Gastroesophageal sphincter (tissue), 4 donors: ENCODE measurements at regions not wholly inside any gene's neighbourhood (a gene's known extent, or its start where the extent isn't known, plus 50 kb on each side); places are given as distances from the start of the nearest gene placed in this dataset.

Experiments used
- ATAC-seq: fragments of 150-250 bp; one replicate; pipeline ENCODE4 v1.9.1; 2016; ENCODE audit warnings: mild to moderate bottlenecking, moderate library complexity
- H3K27ac ChIP-seq, 4 donors: fragments of 200-600 bp; sonication (generic) in 3 of 4; 1 replicate in 3 of 4; 2 replicates in 1 of 4; pipeline ENCODE4 v1.5.1; 2016 to 2019
- H3K27me3 ChIP-seq: fragments of 200-600 bp; sonication (generic); one replicate; pipeline ENCODE4 v1.5.1; 2019
- H3K36me3 ChIP-seq, 2 donors: fragments of 200-600 bp; sonication (generic); one replicate each; pipeline ENCODE4 v1.5.1; 2019; ENCODE audit warnings: control low read depth in 1 of 2
- H3K4me1 ChIP-seq, 3 donors: fragments of 200-600 bp; sonication (generic); 1 replicate in 2 of 3; 2 replicates in 1 of 3; pipeline ENCODE4 v1.5.1; 2016 to 2019; ENCODE audit warnings: control low read depth in 2 of 3
- H3K4me3 ChIP-seq, 2 donors: fragments of 200-600 bp; sonication (generic); one replicate each; pipeline ENCODE4 v1.5.1; 2019; ENCODE audit warnings: mild to moderate bottlenecking in 1 of 2, moderate library complexity in 1 of 2
- H3K9me3 ChIP-seq, 3 donors: fragments of 200-600 bp; sonication (generic); one replicate each; pipeline ENCODE4 v1.5.1; 2017 to 2019; ENCODE audit warnings: control low read depth in 2 of 3
- EP300 ChIP-seq: sonication (generic); formaldehyde crosslinking; IDR thresholded peaks from one replicate; pipeline ENCODE4 v1.6.1; 2017; ENCODE audit warnings: antibody characterized with exemption, mild to moderate bottlenecking
- POLR2A ChIP-seq, 2 donors: fragments of 450-650 bp; IDR thresholded peaks; one replicate each; pipeline ENCODE4 v1.6.1; 2017; ENCODE audit warnings: antibody characterized with exemption in 2 of 2, mild to moderate bottlenecking in 2 of 2, moderate library complexity in 1 of 2
- POLR2AphosphoS5 ChIP-seq: sonication (generic); formaldehyde crosslinking; IDR thresholded peaks from one replicate; pipeline ENCODE4 v1.6.1; 2017; ENCODE audit warnings: antibody characterized with exemption
- WGBS, 2 donors: methylation state at CpG; one replicate each; pipeline ENCODE4 v1.1.5; 2018; ENCODE audit warnings: low coverage in 1 of 2; 5-methylcytosine and 5-hydroxymethylcytosine counted together
- TF ChIP-seq, protein P1 (sequence below), 4 experiments: fragments of 200-600 bp in 2 of 4; fragments of 450-650 bp in 2 of 4; sonication (generic) in 1 of 4; IDR thresholded peaks; one replicate each; pipeline ENCODE4 v1.5.1; 2017 to 2019; ENCODE audit warnings: antibody characterized with exemption in 4 of 4, mild to moderate bottlenecking in 2 of 4, moderate library complexity in 2 of 4

DNA sequence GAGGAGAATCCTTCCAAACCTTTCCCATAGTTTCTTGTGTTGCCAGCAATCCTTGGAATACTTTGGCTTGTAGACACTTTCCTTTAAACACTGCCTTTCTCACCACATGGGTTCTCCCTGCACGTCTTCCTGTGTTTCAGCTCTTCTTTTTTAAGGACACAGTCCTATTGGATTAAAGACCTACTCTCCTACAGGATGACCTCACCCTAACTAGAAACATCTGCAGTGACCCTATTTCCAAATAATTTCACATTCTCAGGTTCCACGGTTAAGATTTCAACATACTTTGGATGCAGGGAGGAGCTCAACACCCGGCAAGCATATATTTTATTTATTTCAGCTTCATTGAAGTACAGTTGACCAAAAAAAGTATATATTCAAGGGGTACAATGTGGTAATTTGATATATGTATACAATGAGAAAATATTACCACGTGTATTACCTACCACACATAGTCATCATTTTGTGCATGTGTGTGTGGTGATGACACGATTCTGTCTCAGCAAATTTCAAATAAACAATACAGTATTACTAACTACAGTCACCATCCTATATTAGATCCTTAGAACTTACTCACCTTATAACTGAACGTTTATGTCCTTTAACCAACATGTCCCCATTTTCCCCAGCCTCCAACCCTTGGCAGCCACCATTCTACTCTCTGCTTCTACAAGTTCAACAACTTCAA is 745.0 kb downstream of the CBLN2 start:
- TF ChIP-seq POLR2AphosphoS5 (no peak), POLR2A (IDR thresholded peaks at IDR 0.05) (no peak), EP300 (no peak)
- TF ChIP-seq, protein P1, sequence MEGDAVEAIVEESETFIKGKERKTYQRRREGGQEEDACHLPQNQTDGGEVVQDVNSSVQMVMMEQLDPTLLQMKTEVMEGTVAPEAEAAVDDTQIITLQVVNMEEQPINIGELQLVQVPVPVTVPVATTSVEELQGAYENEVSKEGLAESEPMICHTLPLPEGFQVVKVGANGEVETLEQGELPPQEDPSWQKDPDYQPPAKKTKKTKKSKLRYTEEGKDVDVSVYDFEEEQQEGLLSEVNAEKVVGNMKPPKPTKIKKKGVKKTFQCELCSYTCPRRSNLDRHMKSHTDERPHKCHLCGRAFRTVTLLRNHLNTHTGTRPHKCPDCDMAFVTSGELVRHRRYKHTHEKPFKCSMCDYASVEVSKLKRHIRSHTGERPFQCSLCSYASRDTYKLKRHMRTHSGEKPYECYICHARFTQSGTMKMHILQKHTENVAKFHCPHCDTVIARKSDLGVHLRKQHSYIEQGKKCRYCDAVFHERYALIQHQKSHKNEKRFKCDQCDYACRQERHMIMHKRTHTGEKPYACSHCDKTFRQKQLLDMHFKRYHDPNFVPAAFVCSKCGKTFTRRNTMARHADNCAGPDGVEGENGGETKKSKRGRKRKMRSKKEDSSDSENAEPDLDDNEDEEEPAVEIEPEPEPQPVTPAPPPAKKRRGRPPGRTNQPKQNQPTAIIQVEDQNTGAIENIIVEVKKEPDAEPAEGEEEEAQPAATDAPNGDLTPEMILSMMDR (IDR thresholded peaks at IDR 0.05): no peak

DNA sequence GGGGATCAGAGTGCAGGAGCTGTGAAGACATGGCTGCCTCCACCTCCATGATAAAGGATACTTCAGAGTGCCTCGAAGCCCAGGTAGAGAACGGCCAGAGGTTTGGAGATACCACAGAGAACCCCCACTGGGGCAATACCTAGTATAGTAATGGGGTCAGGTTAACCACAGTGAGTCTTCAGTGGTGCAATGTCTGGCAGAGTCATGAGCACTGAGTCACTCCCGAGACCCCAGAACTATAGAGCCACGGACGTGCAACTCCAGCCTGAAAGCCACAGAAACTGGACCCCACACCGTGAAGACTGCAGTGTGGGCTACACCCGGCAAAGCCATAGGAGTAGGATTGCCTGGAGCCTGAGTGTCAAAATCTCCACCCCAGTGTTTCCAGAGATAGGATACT is 746.6 kb downstream of the CBLN2 start:
- no peaks in the 10 kb centered on the region for H3K36me3 ChIP-seq
- 85% methylated on average over 3 of the region's 7 CpGs; no CpG with 5 or more reads in 1 of the 2 donors for WGBS, 2 donors
- H3K4me3 ChIP-seq: no peak overlapping the region
- H3K4me1 ChIP-seq: no peaks in the 10 kb centered on the region
- no peak for ATAC-seq
- TF ChIP-seq, protein P1 (IDR thresholded peaks at IDR 0.05): no peak
- TF ChIP-seq POLR2AphosphoS5: no peak
- no peak for TF ChIP-seq POLR2A (IDR thresholded peaks at IDR 0.05)
- no peak for TF ChIP-seq EP300
- no peak overlapping the region for H3K27ac ChIP-seq
- no peaks in the 10 kb centered on the region for H3K9me3 ChIP-seq
- no peaks in the 10 kb centered on the region for H3K27me3 ChIP-seq

More for the DNA sequence above, 745.0 kb downstream of the CBLN2 start:
- no peaks in the 10 kb centered on the region for H3K4me1 ChIP-seq
- WGBS, 2 donors: 69 to 77% methylated on average over 6 of the region's 6 CpGs
- no peaks in the 10 kb centered on the region for H3K36me3 ChIP-seq
- H3K4me3 ChIP-seq: no peak overlapping the region
- H3K9me3 ChIP-seq: no peaks in the 10 kb centered on the region
- no peak for ATAC-seq
- H3K27me3 ChIP-seq: no peaks in the 10 kb centered on the region
- H3K27ac ChIP-seq: no peak overlapping the region

DNA sequence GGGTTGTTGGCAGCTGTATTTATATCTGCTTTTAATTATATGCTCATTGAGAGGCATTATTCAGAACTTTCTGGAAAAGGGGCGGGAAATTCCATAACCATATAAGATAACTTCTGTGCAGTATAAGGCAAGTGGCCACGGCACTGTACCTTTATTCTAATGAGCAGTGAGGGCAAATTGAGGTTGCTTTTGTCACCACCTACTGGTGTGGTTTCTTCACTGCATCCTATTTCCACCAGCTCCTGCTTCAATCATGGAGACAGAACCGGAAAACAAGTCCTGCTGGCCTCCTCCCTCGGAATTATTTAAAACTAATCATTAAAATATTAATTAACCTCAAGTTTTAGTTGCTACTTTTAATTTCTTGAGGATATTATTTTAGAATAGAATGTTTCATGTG is 759.4 kb downstream of the CBLN2 start:
- no peaks in the 10 kb centered on the region for H3K4me1 ChIP-seq
- H3K4me3 ChIP-seq: no peak overlapping the region
- H3K27me3 ChIP-seq: no peaks in the 10 kb centered on the region
- no peak for TF ChIP-seq POLR2A (IDR thresholded peaks at IDR 0.05)
- no peak for TF ChIP-seq EP300
- TF ChIP-seq, protein P1 (IDR thresholded peaks at IDR 0.05): no peak
- no peak for TF ChIP-seq POLR2AphosphoS5
- 81 to 92% methylated on average over 3 to 4 of the region's 4 CpGs for WGBS, 2 donors
- no peak overlapping the region for H3K27ac ChIP-seq
- H3K9me3 ChIP-seq: no peaks in the 10 kb centered on the region
- no peaks in the 10 kb centered on the region for H3K36me3 ChIP-seq
- no peak for ATAC-seq

DNA sequence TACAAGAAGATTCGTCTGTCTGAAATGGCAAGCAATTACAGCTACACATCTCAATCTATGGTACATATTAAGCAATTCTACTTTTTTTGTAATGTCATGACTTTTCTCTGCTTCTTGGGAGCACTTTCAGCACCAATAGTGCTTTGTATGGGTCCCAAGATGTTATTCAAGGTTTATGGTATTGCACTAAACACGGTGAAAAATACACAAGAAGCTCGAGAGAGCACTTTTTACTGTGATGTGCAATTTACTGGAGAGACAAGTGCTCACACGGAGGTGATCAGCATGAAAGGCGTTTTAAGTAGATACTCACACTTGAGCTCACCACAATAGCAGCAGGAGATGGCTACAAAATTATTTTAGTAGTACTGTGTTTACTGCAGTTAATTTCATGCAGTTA is 783.6 kb downstream of the CBLN2 start:
- Histone ChIP-seq H3K27ac (no peak overlapping the region), H3K4me1 (no peaks in the 10 kb centered on the region), H3K27me3 (no peaks in the 10 kb centered on the region), H3K9me3 (no peaks in the 10 kb centered on the region), H3K36me3 (no peaks in the 10 kb centered on the region), H3K4me3 (no peak overlapping the region)
- ATAC-seq: no peak
- TF ChIP-seq POLR2A (IDR thresholded peaks at IDR 0.05) (no peak), POLR2AphosphoS5 (no peak), EP300 (no peak)
- TF ChIP-seq, protein P1 (IDR thresholded peaks at IDR 0.05): no peak
- 71 to 84% methylated on average over 2 to 5 of the region's 5 CpGs for WGBS, 2 donors

DNA sequence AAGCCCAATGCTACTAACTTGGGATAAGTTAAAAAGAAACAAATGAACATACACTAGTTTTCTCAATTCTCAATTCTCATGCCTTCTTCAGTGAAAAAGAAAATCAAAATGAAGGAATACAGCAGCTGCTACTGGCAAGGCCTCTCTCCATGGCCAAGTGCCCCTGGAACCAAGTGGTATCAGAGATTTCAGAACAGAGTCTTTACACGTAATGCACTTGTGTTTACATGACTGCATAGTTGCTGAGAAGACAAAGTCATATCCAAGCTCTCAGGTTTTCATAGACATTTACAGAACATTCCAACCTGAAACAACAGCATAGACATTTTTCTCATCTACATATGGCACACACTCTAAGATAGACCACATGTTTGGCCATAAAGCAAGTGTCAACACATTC is 789.9 kb downstream of the CBLN2 start:
- H3K27ac ChIP-seq: no peak overlapping the region
- H3K9me3 ChIP-seq: no peaks in the 10 kb centered on the region
- no peak for ATAC-seq
- H3K36me3 ChIP-seq: no peaks in the 10 kb centered on the region
- H3K4me1 ChIP-seq: no peaks in the 10 kb centered on the region
- no peaks in the 10 kb centered on the region for H3K27me3 ChIP-seq
- no peak overlapping the region for H3K4me3 ChIP-seq
- WGBS, 2 donors: 27 to 38% methylated on average over 1 of the region's 1 CpG
- TF ChIP-seq, protein P1 (IDR thresholded peaks at IDR 0.05): no peak
- no peak for TF ChIP-seq POLR2AphosphoS5
- no peak for TF ChIP-seq EP300
- no peak for TF ChIP-seq POLR2A (IDR thresholded peaks at IDR 0.05)
